ENCODE measurements at regions not wholly inside any gene's neighbourhood (a gene's known extent, or its start where the extent isn't known, plus 50 kb on each side); places are given as distances from the start of the nearest gene placed in this dataset.

GRCh38 chr1:87595384-87595781 is 266.7 kb downstream of the LMO4 start:
- ChIA-PET POLR2A (no interaction called here), SMC1A (ENCODE audit: uncharacterized antibody, unreplicated experiment) (interaction anchor here (1.1 kb wide), 1 partner anchor 9 kb away, joined by 3 read pairs; no protein-coding TSS in a partner anchor), RAD21 (ENCODE audit: unreplicated experiment) (no interaction called here), CTCF (interaction anchor here (1.2 kb wide), 1 partner anchor 260 kb away, joined by 5 read pairs; no protein-coding TSS in a partner anchor)
- WGBS (ENCODE audit: insufficient coverage, insufficient replicate concordance, low lambda C conversion rate, missing lambda C conversion rate) = 0% methylated on average over 2 of the region's 3 CpGs
- in situ Hi-C loops (cut with MboI) (no loop called here), intact Hi-C loops (cut with micrococcal nuclease; ENCODE audit: unreplicated experiment) (loop anchor here (10.0 kb wide), 1 partner anchor 441 kb away; no protein-coding TSS in a partner anchor)
- ATAC-seq (no peak), FAIRE-seq (no peak), DNase-seq (ENCODE audit: low read depth, low spot score) (no peak)
- no peak overlapping the region for H3K9ac ChIP-seq (ENCODE audit: control insufficient read depth, insufficient read depth, low read length)
- H2AFZ ChIP-seq (ENCODE audit: control insufficient read depth, low read depth, low read length) = no peak overlapping the region
- H3K36me3 ChIP-seq (ENCODE audit: control insufficient read depth in 2 of 2, insufficient read depth in 2 of 2, low read length in 1 of 2) = no peaks in the 10 kb centered on the region
- H3K4me2 ChIP-seq (ENCODE audit: control insufficient read depth, insufficient read depth) = no peak overlapping the region
- H3K27me3 ChIP-seq (replicated peaks in 1 of 2; ENCODE audit: control insufficient read depth in 2 of 2, insufficient read depth in 2 of 2, low read length in 1 of 2) = no peaks in the 10 kb centered on the region
- TF ChIP-seq SRF (IDR thresholded peaks at IDR 0.05; ENCODE audit: low read depth in 2 of 2, low read length in 2 of 2) (no peak), CHD4 (IDR thresholded peaks at IDR 0.05) (no peak), HDAC6 (IDR thresholded peaks at IDR 0.05; ENCODE audit: unreplicated experiment) (no peak), KLF5 (IDR thresholded peaks at IDR 0.05; ENCODE audit: partially characterized antibody) (no peak), CUX1 (IDR thresholded peaks at IDR 0.05; ENCODE audit: insufficient replicate concordance, low read depth, low read length) (no peak), ZNF207 (IDR thresholded peaks at IDR 0.05; ENCODE audit: borderline replicate concordance) (no peak), ZZZ3 (IDR thresholded peaks at IDR 0.05; ENCODE audit: control insufficient read depth, insufficient read length, low read depth) (no peak), IKZF2 (IDR thresholded peaks at IDR 0.05) (no peak), ASH2L (IDR thresholded peaks at IDR 0.05; ENCODE audit: borderline replicate concordance, low read depth) (no peak), EGR1 (IDR thresholded peaks at IDR 0.05; ENCODE audit: borderline replicate concordance in 1 of 2, low read depth in 2 of 2, low read length in 2 of 2) (no peak), NFYA (IDR thresholded peaks at IDR 0.05; ENCODE audit: borderline replicate concordance, low read depth, low read length) (no peak), NR2C2 (IDR thresholded peaks at IDR 0.05; ENCODE audit: borderline replicate concordance, control insufficient read depth, insufficient read length, low read depth) (no peak), PAX5 (IDR thresholded peaks at IDR 0.05; ENCODE audit: borderline replicate concordance, low read depth, low read length) (no peak), ZNF687 (IDR thresholded peaks at IDR 0.05) (no peak), GABPA (IDR thresholded peaks at IDR 0.05; ENCODE audit: low read depth) (no peak)
- no peak overlapping the region for H3K27ac ChIP-seq (ENCODE audit: control insufficient read depth, insufficient read depth)
- no peaks in the 10 kb centered on the region for H3K79me2 ChIP-seq (ENCODE audit: control insufficient read depth, insufficient read depth, low read length)
- H4K20me1 ChIP-seq (ENCODE audit: control insufficient read depth, insufficient read depth) = no peaks in the 10 kb centered on the region
- peaks cover 26% of the 10 kb centered on the region for H3K4me1 ChIP-seq (ENCODE audit: control insufficient read depth, insufficient read depth, low read length)
- H3K4me3 ChIP-seq = no peak overlapping the region
- H3K9me3 ChIP-seq (replicated peaks; ENCODE audit: control insufficient read depth, insufficient read depth, low read length) = no peaks in the 10 kb centered on the region
- BruUV-seq (replicated peaks) = no TSS peak

All from GM12878 (cell line).